Peyer's patch (tissue), 4 donors: ENCODE measurements at regions not wholly inside any gene's neighbourhood (a gene's known extent, or its start where the extent isn't known, plus 50 kb on each side); places are given as distances from the start of the nearest gene placed in this dataset.

Experiments
- DNase-seq, 3 donors: peaks; one replicate each; pipeline ENCODE4 v3.0.0-alpha.2; 2017 to 2019
- H3K27ac ChIP-seq, 4 donors: fragments of 200-600 bp; sonication (generic); one replicate each; pipeline ENCODE4 v1.5.1; 2016 to 2019
- H3K27me3 ChIP-seq, 2 donors: fragments of 200-600 bp; sonication (generic); one replicate each; pipeline ENCODE4 v1.5.1; 2019
- H3K36me3 ChIP-seq, 3 donors: fragments of 200-600 bp; sonication (generic); one replicate each; pipeline ENCODE4 v1.5.1; 2016 to 2019
- H3K4me1 ChIP-seq, 4 donors: fragments of 200-600 bp; sonication (generic); one replicate each; pipeline ENCODE4 v1.5.1; 2016 to 2019
- H3K4me3 ChIP-seq, 4 donors: fragments of 200-600 bp; sonication (generic); 1 replicate in 3 of 4; 2 replicates in 1 of 4; pipeline ENCODE4 v1.5.1; 2016 to 2019; ENCODE audit warnings: mild to moderate bottlenecking in 1 of 4
- H3K9me3 ChIP-seq, 4 donors: fragments of 200-600 bp; sonication (generic); one replicate each; pipeline ENCODE4 v1.5.1; 2016 to 2019; ENCODE audit warnings: mild to moderate bottlenecking in 1 of 4
- CTCF ChIP-seq, 6 experiments: fragments of 450-650 bp in 4 of 6; fragments of 200-600 bp in 2 of 6; sonication (generic) in 1 of 6; IDR thresholded peaks; one replicate each; pipeline ENCODE4 v1.5.1; 2017 to 2019; ENCODE audit warnings: antibody characterized with exemption in 6 of 6, mild to moderate bottlenecking in 3 of 6, moderate library complexity in 1 of 6
- POLR2A ChIP-seq, 2 donors: fragments of 450-650 bp; IDR thresholded peaks; one replicate each; pipeline ENCODE4 v1.5.1; 2017; ENCODE audit warnings: antibody characterized with exemption in 2 of 2, mild to moderate bottlenecking in 2 of 2, moderate library complexity in 2 of 2

- Histone ChIP-seq H3K27ac (no peak overlapping the region), H3K27me3 (no peaks in the 10 kb centered on the region), H3K36me3 (no peaks in the 10 kb centered on the region), H3K9me3 (no peaks in the 10 kb centered on the region), H3K4me1 (no peaks in the 10 kb centered on the region), H3K4me3 (no peak overlapping the region)
- TF ChIP-seq CTCF (IDR thresholded peaks at IDR 0.05) (no peak), POLR2A (IDR thresholded peaks at IDR 0.05) (no peak)
- DNase-seq, result no peak
Measured at GRCh38 chr3:23114432-23114831, 88.7 kb upstream of the UBE2E2 start.

GRCh38 chr3:23115171-23115877 lies 87.8 kb upstream of the UBE2E2 start:
- Histone ChIP-seq H3K4me1 (no peaks in the 10 kb centered on the region), H3K27ac (no peak overlapping the region), H3K9me3 (no peaks in the 10 kb centered on the region), H3K4me3 (no peak overlapping the region), H3K36me3 (no peaks in the 10 kb centered on the region), H3K27me3 (no peaks in the 10 kb centered on the region)
- TF ChIP-seq POLR2A (IDR thresholded peaks at IDR 0.05) (no peak), CTCF (IDR thresholded peaks at IDR 0.05) (no peak)
- no peak for DNase-seq

GRCh38 chr3:23116081-23116837 lies 86.9 kb upstream of the UBE2E2 start:
- no peaks in the 10 kb centered on the region for H3K4me1 ChIP-seq
- H3K27ac ChIP-seq, result no peak overlapping the region
- TF ChIP-seq CTCF (IDR thresholded peaks at IDR 0.05) (no peak), POLR2A (IDR thresholded peaks at IDR 0.05) (no peak)
- no peaks in the 10 kb centered on the region for H3K9me3 ChIP-seq
- H3K36me3 ChIP-seq, result no peaks in the 10 kb centered on the region
- no peak for DNase-seq
- no peaks in the 10 kb centered on the region for H3K27me3 ChIP-seq
- no peak overlapping the region for H3K4me3 ChIP-seq

- Histone ChIP-seq H3K27ac (no peak overlapping the region), H3K27me3 (no peaks in the 10 kb centered on the region), H3K9me3 (no peaks in the 10 kb centered on the region), H3K4me1 (no peaks in the 10 kb centered on the region), H3K4me3 (no peak overlapping the region), H3K36me3 (no peaks in the 10 kb centered on the region)
- TF ChIP-seq CTCF (IDR thresholded peaks at IDR 0.05) (no peak), POLR2A (IDR thresholded peaks at IDR 0.05) (no peak)
- DNase-seq, result no peak
Measured at GRCh38 chr3:23117856-23118255, 85.3 kb upstream of the UBE2E2 start.

- no peak overlapping the region for H3K4me3 ChIP-seq
- H3K36me3 ChIP-seq, result no peaks in the 10 kb centered on the region
- no peaks in the 10 kb centered on the region for H3K27me3 ChIP-seq
- peaks cover 0 to 9% (median 0%) of the 10 kb centered on the region in 4 donors for H3K4me1 ChIP-seq
- TF ChIP-seq POLR2A (IDR thresholded peaks at IDR 0.05) (no peak), CTCF (IDR thresholded peaks at IDR 0.05) (no peak)
- H3K9me3 ChIP-seq, result no peaks in the 10 kb centered on the region
- DNase-seq, result no peak
- no peak overlapping the region for H3K27ac ChIP-seq
Measured at GRCh38 chr3:23127196-23127595, 75.9 kb upstream of the UBE2E2 start.
